Gastroesophageal sphincter (tissue), 3 donors: ENCODE measurements at regions not wholly inside any gene's neighbourhood (a gene's known extent, or its start where the extent isn't known, plus 50 kb on each side); places are given as distances from the start of the nearest gene placed in this dataset.

Source experiments
- CTCF ChIP-seq, 4 experiments: fragments of 200-600 bp in 2 of 4; fragments of 450-650 bp in 2 of 4; sonication (generic) in 1 of 4; IDR thresholded peaks; one replicate each; pipeline ENCODE4 v1.5.1; 2017 to 2019; ENCODE audit warnings: antibody characterized with exemption in 4 of 4, mild to moderate bottlenecking in 2 of 4, moderate library complexity in 2 of 4
- EP300 ChIP-seq: sonication (generic); formaldehyde crosslinking; IDR thresholded peaks from one replicate; pipeline ENCODE4 v1.6.1; 2017; ENCODE audit warnings: antibody characterized with exemption, mild to moderate bottlenecking
- POLR2A ChIP-seq, 2 donors: fragments of 450-650 bp; IDR thresholded peaks; one replicate each; pipeline ENCODE4 v1.6.1; 2017; ENCODE audit warnings: antibody characterized with exemption in 2 of 2, mild to moderate bottlenecking in 2 of 2, moderate library complexity in 1 of 2
- POLR2AphosphoS5 ChIP-seq: sonication (generic); formaldehyde crosslinking; IDR thresholded peaks from one replicate; pipeline ENCODE4 v1.6.1; 2017; ENCODE audit warnings: antibody characterized with exemption

GRCh38 chr15:39472621-39473297 is 108.1 kb upstream of the THBS1 start:
- TF ChIP-seq POLR2AphosphoS5, result peak; percentile 100
- no peak for TF ChIP-seq CTCF (IDR thresholded peaks at IDR 0.05)
- TF ChIP-seq POLR2A (IDR thresholded peaks at IDR 0.05), result no peak
- peak; percentile 82 for TF ChIP-seq EP300
